NCI-H1417 (cell line): ENCODE measurements at regions not wholly inside any gene's neighbourhood (a gene's known extent, or its start where the extent isn't known, plus 50 kb on each side); places are given as distances from the start of the nearest gene placed in this dataset.
"Not testable (repeated sequence)": the region's sequence is repeated elsewhere in the genome, so short reads cannot be mapped to it uniquely, and the experiment has no call there.

Experiments
- DNase-seq, 3 experiments: peaks; one replicate each; lab custom pipeline; 2025; lab: John Stamatoyannopoulos, UW

DNA sequence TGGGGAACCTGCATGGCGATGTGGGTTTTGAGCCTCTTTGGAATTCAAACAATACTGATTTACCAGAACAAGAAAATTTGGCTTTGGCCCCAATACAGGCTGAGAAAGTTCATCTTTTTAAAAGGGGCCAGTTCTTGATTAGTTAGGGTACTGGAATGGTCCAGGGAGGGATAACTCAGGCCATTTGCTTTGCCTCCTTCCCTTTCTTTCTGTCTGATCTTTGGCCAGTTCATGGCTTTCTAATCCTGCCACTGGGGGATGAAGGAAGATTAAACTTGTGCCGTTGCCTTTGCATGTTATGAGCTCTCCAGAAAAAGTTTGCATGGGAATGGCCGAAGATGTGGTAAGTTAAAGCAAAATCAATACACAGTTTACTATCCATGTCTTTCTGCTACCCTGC lies 78.4 kb downstream of the ADAMTS15 start:
- no peak for DNase-seq

DNA sequence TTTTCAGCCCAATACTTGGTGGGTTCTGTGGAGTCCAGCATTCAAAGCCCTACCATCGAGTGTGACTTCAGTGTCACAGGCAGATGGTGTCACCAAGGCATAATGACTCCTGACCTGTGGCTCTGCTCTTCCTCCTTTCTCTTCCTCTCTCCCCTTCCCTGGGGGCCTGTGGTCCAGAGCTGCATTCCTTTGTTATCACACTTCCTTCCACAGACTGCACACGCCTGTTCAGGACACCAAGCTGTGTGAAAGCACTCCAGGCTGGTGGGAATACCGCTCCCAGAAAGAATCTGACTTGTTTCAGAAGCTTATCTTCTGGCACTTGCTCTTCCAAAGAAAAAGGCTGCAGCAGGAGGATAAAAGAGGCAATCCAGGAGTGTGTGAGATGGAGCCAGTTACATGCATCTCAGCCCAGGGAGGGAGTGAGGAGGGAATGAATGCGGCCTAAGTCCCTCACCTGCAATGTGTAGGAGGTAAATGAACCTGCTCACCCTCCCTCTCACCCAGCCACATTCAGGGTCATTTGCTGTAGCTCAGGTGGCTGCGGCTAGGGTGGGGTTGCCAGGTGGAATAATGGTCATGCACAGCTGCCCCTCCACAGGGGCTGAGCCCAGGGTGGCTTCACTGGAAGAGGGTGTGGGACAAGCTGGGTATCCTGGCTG lies 79.3 kb downstream of the ADAMTS15 start:
- no peak for DNase-seq

DNA sequence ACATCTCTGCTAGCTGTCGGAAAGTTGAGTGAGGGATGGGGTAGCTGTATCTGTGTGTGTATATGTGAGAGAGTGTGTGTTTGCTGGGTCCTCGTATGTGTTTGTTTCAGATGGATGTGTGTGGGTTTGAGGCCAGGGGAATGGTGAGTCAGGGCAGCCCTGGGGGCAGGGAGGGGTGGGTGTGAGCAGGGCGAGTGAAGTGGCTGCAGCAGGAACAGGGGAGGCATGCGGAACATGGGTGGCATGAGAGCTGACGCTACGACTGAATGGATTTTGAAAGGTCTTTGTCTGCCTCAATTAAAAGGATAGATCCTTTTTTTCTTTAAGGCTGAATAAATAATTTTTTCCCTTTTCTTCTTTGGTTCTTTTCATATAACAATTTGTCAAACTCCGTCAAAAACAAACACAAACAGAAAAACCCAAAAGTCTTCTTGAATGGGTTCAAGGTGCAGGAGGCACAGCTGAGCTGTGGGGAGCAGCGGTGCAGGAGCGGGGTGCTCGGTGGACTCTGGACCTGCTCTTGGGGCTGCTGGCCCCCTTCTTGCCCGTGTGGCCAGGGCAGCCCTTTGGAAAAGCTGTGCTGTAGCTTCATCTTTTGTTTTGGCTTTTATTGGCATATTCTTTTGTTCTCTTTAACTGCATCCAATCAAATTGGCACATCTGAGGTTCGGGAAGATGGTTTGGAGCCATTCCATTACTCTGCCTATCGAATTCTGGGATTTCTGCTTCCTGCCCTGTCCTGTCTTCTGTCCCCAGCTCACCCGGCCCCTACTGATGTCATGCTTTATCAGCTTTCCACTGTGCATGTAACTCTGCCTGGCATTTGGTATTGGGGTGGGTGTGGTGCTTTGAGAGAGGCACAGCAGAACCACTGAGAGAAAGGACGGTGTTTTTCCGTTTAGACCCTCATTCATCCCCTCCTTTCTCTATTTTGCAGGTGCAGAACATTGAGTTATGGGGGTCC lies 80.1 kb downstream of the ADAMTS15 start:
- no peak for DNase-seq

GRCh38 chr11:130529366-130529765 lies 80.9 kb downstream of the ADAMTS15 start:
- no peak for DNase-seq

GRCh38 chr11:130531061-130531460 lies 82.6 kb downstream of the ADAMTS15 start:
- no peak for DNase-seq

DNA sequence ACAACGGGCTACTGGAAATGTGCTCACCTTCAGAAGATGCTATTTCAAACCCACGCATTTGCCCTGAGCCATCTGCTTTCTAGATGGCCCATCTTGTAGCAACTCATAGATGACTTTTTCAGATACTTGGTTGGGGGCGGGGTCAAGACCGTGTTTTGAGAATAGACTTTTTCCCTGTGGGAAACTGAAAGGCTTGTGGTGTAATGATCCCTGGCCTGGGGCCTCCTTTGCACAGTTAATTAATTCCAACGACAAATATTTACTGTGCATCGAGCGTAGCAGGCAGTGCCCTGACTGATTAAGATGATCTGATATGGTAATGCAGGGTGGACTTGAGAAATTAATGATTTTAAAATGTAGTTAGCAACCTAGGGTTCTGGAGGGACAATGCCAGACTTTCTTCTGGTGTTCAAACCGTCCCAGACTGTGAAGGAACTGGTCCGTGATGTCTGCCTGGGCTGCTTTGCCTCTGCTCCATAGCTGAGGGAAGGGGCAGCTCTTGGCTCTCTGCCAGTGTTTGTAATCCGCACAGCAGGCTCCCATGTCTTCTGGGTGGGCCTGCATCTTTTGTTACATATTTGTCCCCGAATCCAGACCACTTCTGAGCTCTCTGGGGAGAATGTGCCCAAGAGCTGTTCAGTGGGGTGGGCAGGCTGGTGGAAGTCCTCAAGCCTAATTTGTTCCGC lies 84.8 kb downstream of the ADAMTS15 start:
- DNase-seq: peak in 2 of 3 experiments; percentile 25 to 60

GRCh38 chr11:130533871-130534270 lies 85.4 kb downstream of the ADAMTS15 start:
- DNase-seq: peak in 1 of 3 experiments; percentile 40

DNA sequence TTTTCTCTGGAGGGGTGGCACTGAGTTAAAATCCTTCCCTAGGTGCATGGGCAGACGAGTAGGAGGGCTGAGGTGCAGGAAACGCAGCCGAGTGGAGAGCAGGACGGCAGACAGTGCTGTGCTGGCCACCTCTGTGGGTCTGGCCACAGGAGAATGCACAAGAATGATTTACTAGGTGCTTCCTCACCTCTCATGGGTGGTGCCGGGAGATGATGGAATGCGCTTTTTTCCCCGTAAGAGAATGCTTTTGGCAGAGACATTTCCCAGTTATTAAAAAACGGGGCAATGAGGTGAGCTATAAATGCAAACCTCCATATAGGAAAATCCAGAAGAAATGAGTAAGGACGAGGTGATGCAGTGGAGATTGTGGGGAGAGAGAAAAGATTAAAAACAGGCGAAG lies 86.1 kb downstream of the ADAMTS15 start:
- no peak for DNase-seq

DNA sequence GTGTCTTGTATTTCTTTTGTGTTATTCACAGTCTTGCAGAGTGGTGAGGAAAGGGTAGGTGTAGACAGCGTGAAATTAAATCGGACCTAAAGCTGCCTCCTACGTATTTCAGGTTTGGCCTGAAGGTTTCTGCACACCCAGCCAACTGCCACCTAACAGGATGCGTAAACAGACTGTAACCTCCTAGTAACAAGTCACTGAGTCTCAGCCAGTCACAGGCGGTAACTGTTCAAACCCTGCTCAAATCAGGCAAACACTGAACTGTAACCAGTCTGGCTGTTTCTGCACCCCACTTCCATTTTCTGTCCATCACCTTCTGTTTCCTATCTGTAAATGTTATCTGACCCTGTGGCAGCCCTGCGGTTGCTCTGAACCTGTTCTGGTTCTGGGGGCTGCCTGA lies 87.1 kb downstream of the ADAMTS15 start:
- DNase-seq: no peak

DNA sequence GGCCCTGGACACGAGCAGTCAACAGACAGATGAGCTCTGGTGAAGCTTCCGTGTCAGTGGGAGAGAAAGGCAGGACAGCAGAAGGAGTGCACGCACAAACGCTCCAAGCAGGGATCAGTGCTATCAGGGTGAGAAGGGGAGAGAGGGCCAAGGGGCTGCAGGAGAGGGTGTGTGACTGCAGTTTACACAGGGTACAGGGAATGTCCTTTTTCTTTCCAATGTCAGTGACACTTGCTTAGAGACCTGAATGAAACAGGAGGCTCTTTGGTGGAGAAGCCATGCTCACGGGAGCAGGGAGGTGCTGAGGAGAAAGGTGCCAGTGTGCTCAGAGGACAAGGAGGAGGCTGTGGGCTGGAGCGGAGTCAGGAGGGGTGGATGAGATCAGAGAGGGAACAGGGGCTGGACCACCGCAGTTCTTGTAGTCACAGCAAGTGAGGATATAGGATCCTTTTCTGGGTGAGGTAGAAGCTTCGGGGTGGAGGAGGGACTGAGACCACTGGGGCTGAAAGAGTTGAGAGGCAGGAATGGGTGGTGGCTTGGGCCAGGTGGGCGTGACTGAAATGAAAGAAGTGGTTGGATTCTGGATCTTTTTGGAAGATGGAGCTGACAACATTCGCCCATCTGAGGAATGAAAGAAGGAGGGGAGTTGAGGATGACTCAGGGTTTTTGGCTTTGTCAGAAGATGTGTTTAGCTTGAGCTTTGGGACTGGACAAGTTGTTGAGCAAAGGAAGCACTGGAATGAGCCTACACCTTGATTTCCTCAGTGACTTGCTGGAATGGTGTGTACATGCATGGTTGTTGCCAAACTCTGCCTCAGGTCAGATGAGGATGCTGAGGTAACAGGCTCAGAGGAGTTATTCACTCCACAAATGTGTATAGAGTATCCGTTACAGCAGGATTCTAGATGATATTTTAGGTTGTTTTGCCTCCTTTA lies 87.9 kb downstream of the ADAMTS15 start:
- no peak for DNase-seq

DNA sequence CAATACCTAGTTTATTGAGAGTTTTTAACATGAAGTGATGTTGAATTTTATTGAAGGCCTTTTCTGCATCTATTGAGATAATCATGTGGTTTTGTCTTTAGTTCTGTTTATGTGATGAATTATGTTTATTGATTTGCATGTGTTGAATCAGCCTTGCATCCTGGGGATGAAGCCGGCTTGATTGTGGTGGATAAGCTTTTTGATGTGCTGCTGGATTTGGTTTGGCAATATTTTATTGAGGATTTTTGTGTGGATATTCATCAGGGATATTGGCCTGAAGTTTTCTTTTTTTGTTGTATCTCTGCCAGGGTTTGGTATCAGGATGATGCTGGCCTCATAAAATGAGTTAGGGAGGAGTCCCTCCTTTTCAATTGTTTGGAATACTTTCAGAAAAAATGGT lies 91.2 kb downstream of the ADAMTS15 start:
- DNase-seq: not testable (repeated sequence)

GRCh38 chr11:130544266-130544665 lies 95.8 kb downstream of the ADAMTS15 start:
- DNase-seq: no peak

DNA sequence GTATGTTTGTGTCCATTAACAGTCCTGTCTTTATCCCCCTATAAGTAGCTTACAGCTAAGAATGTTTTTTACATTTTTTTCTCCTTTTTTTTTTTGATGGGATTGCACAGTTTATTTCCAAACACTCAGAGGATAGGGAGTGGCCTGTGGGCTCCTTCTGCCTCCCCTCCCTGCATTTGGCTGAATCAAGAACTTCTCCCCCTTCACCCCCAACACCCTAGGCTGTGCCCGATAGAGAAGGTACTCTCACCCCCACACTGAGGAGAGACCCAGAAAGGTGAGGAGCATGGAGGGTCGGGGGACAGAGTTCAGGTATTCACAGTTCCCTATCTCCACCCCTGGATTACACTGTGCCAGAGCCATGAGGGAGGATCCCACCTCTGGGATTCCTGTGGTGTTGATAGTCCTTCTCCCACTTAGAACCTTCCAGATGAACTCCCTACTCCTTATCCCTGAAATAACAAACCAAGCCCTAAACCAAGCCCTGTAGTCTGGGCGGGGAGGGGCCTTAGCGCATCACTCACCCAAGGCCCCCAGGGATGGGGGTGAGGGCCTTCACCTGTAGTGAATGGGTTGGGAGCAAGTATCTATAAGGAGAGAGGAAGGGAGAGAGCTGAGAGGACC lies 97.1 kb downstream of the ADAMTS15 start:
- DNase-seq: no peak

GRCh38 chr11:130546438-130546837 lies 98.0 kb downstream of the ADAMTS15 start:
- DNase-seq: no peak

DNA sequence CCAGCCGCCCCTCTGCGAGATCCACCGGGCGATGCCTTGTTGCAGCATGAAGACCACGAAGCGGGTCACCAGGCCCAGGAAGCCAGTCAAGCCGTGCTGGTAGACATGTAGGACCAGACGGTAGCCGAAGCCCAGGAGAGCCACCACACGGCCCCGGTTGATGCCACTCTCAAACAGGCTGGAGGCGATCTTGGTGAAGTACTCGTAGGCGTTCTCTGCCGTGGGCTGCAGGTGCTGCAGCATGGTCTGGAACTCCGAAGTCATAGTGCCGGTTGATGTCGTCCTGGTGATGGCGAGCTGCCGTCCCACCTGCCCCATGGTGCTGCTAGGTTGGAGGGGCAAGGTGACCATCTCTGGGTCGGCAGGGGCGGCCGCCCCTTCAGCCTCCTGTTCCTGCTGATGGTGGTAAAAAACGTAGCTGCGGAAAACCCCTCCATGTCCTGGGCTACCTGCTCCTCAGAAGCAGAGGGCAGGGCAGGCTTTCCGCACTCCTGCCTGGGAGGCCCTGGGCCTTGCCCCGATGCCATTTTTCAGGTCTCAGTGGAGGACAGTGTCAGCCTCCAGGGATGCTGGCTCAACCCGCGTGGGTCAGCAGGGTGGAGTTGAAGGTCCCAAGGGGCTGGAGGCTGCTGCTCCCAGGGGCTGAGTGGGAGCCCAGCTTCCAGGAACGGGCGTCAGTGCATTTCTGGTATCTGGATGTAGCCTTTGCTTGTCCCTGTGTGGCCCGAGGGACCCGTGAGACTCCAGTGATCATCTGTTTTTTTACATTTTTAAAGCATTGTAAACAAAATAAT lies 98.7 kb downstream of the ADAMTS15 start:
- no peak for DNase-seq

DNA sequence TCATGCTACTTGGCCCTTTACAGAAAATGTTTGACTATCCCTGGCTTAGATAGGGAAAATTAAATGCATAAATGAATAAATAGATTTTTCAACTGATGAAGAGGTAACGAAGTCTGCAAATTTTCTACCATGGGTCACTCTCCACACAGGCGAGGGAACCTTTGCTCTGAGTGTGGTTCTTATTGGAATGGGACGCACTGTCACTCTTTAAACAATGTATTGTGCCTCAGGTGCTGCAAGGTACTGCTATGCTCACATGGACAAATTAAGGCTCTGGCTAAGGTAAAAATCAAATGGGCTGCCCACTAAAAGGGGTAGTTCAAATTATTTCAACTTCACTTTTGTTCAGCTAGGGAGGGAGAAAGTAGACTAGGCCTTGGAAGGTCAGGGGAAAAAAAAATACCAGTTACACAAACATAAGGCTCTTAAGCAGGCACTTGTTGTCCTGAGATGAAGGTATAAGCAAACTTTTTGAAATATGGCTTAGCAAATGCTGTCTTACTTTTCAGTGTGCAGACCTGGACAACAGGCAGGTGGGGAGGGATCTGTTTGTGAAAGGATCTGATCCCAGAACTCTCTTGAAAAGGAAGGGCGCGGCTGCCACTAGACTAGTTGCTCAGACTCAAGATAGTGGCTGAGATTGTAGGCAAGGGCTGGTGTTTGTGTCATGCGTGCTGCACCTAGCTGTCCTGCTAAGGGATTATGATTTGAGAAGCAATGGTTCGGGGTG lies 99.5 kb downstream of the ADAMTS15 start:
- DNase-seq: no peak

GRCh38 chr11:130548491-130548833 lies 100.0 kb downstream of the ADAMTS15 start:
- no peak for DNase-seq

GRCh38 chr11:130549393-130549999 lies 101.1 kb downstream of the ADAMTS15 start:
- no peak for DNase-seq

- no peak for DNase-seq
Measured at GRCh38 chr11:130550150-130550549, 101.7 kb downstream of the ADAMTS15 start.
